ENCODE measurements at regions not wholly inside any gene's neighbourhood (a gene's known extent, or its start where the extent isn't known, plus 50 kb on each side); places are given as distances from the start of the nearest gene placed in this dataset.
"Not testable (repeated sequence)": the region's sequence is repeated elsewhere in the genome, so short reads cannot be mapped to it uniquely, and the experiment has no call there.

DNA sequence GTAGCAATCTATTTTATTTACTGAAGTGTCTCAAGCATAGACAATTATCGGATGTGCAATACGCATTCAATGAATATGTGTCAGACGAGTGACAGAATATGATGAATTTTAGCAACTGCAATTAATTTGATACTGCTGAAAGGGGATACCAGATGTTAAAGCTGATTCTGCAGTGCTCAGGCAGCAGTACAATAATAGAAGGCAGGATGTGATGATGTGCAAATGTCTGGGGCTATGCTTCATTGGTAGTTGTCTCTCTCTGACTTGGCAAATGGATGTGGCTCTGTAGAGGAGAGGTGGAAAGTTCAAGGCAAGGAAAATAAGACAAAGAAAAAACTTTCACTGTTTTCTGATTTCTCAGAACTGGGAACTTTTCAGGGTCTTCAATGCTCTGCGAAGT lies 721.2 kb downstream of the CDH18 start:
- no peak for DNase-seq

DNA sequence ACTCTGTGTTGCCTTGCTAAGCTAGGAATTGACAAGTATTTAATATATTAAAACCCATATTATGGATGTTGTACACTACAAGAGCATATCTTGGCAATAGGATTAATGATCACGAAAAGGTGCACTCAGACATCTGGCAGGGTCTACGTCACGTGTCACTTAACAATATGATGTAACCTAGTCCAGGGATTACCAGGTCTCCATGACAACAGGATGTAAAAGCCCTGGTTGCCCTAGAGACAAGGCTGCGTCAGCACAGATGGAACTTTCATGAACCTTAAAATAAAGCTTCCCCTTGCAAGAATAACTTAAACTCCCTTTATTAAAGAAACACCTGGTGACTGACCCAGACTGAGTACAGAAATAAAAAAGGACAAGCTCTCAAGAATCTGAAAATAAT lies 717.8 kb downstream of the CDH18 start:
- DNase-seq = no peak

DNA sequence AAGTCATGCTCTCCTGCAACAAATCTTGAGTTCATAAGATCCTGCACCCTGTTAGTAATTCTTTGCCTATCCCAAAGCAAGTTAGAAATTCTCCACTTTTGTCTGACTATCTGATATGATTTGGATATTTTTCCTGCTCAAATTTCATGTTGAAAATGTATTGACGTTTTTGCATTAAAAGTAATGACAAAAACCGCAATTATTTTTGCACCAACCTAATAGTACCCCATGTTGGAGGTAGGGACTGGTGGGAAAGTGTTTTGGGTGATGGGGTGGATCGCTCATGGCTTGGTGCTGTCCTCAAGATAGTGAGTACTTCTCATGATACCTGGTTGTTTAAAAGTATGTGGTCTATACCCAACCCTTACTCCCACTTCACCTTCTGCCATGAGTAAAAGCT lies 713.4 kb downstream of the CDH18 start:
- DNase-seq = no peak

DNA sequence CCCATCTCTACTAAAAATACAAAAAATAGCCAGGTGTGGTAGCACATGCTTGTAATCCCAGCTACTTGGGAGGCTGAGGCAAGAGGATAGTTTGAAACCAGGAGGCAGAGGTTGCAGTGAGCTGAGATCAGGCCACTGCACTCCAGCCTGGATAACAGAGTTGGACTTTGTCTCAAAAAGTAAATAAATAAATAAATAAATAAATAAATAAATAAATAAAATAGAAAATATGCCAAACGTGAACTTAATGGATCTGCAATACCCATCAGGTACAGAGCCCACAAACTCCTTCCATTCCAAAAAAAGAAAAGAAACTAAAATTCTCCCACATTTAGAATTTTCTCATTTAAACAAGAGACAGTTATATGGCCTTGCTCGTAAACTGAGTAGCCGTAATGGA lies 702.7 kb downstream of the CDH18 start:
- DNase-seq = no peak

DNA sequence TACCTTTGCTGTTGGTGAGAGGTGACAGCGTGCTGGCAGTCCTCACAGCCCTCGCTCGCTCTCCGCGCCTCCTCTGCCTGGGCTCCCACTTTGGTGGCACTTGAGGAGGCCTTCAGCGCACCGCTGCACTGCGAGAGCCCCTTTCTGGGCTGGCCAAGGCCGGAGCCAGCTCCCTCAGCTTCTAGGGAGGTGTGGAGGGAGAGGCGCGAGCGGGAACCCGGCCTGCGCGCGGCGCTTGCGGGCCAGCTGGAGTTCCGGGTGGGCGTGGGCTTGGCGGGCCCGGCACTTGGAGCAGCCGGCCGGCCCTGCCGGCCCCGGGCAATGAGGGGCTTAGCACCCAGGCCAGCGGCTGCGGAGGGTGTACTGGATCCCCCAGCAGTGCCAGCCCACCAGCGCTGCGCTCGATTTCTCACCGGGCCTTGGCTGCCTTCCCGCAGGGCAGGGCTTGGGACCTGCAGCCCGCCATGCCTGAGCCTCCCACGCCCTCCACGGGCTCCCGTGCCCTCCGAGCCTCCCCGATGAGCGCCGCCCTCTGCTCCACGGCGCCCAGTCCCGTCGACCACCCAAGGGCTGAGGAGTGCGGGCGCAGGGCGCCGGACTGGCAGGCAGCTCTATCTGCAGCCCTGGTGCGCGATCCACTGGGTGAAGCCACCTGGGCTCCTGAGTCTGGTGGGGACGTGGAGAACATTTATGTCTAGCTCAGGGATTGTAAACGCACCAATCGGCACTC lies 700.3 kb downstream of the CDH18 start:
- not testable (repeated sequence) for DNase-seq

DNA sequence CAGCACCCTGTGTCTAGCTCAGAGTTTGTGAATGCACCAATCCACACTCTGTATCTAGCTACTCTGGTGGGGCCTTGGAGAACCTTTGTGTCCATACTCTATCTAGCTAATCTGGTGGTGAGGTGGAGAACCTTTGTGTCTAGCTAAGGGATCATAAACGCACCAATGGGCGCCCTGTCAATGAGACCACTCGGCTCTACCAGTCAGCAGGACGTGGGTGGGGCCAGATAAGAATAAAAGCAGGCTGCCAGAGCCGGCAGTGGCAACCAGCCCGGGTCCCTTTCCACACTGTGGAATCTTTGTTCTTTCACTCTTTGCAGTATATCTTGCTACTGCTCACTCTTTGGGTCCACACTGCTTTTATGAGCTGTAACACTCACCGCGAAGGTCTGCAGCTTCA lies 699.7 kb downstream of the CDH18 start:
- not testable (repeated sequence) for DNase-seq

DNA sequence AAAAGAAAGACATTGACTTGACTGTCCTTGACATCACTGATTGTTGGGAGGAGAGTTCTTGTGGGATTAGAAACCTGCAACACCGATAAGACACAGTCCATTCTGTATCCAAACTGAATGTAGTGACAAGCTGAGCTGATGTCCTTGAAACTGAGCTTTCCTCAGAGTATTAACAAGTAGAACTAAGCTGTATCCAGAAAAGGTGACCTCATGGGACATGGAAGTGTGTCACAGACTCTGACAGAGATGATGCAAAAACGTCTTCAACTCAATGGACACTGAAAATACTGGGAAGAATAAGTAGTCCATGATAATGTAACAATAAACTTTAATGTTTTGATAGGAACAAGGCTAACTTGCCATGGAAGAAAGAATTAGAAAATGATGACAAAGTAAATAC lies 690.1 kb downstream of the CDH18 start:
- no peak for DNase-seq

DNA sequence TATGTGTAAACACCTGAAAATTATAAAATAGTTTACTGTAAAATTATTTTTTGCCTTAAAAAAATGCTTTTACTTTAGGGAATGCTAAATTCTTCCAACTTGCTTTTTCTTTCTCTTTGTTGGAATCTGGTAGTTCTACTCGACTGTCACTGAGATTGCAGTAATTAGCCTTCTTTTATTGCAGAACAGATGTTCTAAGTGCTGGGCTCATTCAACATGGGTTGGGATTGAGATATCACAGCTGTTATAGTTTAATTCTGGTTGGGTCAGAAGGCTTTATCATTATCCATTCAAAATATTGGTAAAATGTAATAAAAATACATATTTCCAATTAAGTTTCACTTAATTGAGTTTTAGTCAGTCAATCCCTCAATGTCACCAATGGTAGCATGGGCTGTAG lies 686.7 kb downstream of the CDH18 start:
- no peak for DNase-seq

DNA sequence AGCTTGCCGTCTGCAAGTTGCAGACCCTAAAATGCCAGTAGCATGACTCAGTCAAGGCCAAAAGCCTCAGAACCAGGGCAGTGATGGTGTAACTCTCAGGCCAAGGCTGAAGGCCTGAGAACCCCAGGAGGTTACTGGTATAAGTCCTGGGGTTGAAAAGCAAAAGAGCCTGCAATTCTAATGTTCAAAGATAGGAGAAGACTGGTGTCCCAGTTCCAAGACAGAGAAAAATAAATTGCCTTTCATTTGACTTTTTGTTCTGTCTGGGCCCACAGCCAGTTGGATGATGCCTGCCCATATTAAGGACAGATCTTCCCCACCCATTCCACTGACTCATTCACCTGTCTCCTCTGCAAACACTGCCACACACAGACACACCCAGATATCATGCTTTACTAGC lies 673.2 kb downstream of the CDH18 start:
- no peak for DNase-seq

DNA sequence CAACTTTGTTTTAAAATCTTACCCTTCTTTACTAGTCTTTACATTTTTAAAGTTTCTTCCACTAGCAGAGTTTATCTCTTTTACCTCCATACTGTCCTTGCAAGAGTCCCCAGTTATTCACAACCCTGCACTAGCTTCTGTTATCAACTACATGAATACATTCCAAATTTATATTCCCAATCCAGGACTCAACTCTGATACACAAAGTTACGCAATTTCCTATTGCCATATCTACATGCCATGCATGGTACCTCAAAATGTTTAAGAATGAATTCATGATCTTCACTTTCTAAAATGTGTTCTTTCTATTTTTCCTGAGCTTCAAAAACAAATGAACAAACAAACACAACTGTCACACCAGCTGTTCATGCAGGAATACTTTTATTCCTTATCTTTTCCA lies 668.7 kb downstream of the CDH18 start:
- DNase-seq = no peak

DNA sequence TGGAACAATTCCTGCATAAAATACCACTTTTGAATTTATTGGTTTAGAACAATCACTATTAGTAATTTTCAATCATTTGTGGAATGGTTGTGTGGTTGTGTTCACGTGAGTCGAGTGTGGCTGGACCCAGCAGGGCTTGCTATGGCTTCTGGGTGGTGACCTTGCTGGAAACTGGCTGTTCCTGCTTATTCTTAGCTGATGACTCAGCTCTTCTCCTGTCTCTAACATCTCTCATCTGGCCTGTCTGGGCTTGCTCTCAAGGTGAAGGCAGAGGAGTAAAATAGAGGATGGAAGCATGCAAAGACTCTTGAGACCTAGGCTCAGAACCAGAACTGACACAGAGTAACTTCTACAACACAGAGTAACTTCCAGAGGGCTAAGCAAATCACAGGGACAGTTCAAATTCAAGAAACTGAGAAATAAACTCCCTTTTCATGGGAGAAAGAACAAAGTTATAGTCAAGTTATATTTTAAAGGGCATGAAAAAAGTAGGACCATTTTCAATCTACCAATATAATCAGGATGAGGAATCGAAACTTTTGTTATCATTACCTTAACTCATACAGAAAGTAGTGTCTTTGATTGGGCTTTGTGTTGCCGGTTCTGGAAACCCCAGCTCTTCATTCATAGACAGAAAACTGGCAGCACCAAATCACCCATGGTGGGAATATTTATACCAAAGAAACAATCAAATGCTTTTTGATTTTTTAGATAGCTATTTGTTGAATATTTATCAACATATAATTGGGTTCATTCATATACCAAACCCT lies 665.1 kb downstream of the CDH18 start:
- DNase-seq = no peak

DNA sequence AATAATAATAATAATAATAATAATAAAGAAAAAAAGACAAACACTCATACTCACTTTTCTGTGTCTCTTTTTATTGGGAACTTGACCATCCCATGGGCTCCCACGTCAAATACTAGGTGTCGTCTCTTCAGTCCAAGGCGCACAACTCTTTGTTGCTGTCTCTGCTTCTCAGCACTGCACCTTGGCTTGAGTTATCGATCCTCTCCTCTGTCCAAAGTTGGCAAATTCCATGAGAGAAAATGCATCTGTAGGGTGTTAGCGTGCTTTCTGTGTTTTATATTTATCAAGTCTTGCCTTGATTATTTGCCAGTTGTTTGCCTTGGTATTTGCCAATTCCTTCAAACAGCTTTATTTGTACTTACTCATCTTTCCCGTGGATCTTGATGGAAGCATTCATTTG lies 653.7 kb downstream of the CDH18 start:
- DNase-seq = no peak

DNA sequence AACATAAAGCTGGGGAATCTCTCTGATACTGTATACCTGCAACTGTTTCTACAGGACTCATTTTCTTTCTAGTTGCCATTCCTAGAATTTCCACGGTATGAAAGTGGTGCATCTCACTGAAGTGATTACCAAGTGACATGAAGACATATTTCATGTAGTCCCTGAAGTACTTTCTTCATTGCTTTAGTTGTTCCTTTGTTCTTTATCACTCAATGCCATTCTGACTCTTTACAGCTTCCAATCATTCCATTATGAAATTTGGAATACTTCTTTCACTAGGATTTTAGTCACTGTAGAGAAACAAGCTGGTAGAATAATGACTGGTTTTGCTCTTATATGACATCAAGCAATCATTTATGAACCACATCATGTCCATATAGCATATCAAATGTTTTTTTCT lies 645.1 kb downstream of the CDH18 start:
- no peak for DNase-seq

DNA sequence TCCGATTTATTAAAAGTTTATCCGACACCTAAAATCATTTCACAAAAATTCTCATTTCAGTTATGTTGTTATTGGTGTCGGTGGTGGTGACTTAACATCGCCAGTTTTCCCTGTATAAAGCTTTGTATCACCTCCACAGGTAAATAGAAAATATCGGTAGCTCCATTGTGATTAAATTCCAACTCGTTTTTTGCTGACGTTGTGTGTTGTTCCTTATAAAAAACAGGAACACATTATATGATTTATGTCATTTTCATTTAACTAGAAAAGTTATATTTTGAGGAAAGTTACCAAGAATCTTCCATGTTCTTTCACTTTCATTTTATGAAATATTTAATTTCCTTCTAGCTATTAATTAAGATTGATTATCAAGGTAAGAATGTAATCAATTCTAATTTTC lies 635.9 kb downstream of the CDH18 start:
- DNase-seq = no peak

DNA sequence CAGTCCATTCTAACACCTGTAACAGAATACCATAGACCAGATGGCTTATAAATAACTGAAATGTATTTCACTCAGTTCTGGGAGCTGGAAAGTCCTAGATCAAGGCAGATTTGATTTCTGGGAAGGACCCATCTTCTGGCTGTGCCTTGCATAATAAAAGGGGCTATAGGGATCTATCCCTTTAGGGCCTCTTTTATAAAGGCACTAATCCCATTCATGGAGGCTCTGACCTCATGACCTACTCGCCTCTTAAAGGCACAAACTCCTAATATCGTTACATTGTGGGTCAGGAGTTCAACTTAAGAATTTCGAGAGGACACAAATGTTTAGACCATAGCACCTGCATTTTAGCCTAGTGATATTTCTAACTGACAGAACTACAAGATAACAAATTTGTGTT lies 619.0 kb downstream of the CDH18 start:
- DNase-seq = no peak

DNA sequence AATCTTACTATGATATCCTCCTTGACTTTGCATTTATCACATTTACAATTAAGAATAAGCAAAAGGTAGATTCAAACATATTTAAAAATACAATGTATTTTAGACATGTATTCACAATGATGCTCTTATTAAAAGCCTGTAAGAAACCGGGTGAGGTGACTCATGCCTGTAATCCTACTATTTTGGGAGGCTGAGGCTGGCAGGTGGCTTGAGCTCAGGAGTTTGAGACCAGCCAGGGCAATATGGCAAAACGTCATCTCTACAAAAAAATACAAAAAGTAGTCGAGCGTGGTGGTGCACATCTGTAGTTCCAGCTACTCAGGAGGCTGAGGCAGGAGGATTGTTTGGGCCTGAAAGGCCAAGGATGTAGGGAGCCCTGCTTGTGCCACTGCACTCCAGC lies 618.4 kb downstream of the CDH18 start:
- DNase-seq = no peak

DNA sequence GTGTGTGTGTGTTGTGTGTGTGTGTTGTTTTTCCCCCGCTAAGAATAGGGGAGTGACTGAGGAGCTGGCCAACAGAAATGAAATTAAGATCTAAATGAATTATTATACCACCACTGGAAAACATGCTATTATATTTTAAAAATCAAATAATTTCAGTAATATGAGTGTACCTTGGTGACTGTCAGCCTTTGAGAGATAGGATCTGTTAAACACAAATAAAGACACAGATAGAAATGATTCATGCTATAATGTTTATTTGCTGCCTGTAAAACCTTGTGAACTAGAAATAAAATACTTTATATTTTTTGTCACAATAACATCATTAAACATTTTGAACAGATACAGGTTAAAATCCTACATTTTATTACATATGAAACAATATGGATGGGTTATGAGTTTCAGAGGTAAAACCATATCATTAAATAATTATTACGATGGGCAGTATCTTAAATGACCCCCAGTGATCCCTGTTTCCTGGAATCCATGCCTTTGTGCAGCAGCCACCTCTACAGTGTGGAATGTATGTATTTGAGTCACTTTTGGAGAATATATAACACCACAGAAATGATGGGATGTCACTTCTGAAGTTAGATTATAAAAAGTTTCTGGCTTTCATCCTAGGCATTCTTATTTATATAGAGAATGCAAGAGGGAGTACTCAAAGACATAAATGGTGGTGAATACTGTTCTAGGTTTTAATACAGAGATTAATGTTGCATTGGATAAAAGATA lies 617.2 kb downstream of the CDH18 start:
- DNase-seq = no peak

DNA sequence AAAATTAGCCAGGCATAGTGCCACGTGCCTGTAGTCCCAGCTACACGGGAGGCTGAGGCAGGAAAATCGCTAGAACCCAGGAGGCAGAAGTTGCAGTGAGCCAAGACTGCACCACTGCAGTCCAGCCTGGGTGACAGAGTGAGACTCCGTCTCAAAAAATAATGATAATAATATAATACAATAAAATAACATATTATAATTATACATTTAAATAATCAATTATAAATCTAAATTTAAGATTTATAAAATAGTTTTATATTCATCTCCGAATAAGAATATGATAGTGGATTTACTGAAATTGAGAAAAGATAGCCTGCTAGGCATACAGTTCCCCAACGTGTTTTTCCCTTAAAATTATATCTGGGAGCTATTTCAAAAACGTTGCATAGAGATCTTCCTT lies 599.6 kb downstream of the CDH18 start:
- DNase-seq = no peak

DNA sequence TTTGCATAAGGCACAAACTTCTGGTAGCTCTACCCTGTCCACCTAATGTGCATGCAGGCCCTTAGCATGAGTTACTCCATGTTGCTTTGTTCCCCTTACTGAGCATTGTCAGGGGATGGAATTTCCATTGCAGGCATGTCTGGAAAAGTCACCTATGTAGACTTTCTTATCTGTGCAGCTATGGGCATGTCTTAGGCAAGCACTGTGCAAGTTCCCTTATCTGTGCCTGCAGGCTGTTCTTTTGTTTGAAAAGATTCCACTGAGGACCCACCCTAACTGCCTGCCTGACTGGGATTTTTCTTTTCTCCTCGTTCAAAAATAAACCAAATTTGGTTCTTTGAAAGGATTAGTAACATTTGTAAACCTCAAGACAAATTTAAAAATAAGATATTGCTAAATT lies 587.0 kb downstream of the CDH18 start:
- DNase-seq = no peak

DNA sequence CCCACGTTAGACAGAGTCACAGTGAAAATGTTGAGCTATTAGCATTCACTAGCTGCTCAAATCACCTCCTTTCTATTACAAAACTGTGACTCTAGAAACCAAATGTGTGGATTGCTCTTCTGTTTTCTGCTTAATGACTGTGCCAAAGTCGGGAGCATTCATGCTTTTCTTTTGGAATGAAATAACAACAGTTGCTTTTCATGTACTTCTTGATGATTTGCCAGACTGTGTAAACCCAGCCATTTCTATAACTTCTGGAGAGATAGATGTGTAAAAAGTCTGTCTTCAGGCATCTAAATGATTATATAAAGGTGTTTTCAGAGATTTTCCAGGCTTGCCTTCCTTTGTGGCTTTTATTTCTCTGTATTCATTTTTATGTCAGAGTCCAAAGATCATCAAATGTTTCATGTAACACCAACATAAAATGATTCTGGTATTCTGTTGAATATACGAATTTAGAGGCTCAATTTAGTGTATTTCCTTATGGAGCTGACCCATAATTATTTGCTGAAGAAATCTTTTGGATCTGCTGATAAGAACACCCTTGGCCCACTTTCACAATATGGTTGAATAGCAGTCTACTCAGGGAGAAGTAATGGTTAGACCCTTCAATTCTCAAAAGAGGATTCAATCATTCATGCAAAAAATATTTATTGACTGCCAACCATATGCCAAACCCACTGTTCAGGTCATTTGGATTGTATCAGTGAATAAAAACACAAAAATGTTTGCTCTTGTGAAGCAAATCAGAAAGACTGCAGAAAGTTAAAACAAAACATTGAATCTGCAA lies 581.2 kb downstream of the CDH18 start:
- no peak for DNase-seq

DNA sequence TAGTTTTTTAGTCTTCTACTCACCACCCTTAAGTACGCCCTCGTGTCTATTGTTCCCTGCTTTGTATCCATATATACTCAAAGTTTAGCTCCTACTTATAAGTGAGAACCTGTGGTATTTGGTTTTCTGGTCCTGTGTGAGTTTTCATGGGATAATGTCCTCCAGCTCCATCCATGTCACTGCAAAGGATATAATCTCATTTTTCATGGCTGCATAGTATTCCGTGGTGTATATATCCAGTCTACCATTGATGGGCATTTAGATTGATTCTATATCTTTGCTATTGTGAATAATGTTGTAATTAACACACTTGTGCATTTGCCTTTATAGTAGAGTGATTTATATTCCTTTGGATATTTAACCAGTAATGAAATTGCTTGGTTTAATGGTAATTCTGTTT lies 579.9 kb downstream of the CDH18 start:
- DNase-seq = no peak

DNA sequence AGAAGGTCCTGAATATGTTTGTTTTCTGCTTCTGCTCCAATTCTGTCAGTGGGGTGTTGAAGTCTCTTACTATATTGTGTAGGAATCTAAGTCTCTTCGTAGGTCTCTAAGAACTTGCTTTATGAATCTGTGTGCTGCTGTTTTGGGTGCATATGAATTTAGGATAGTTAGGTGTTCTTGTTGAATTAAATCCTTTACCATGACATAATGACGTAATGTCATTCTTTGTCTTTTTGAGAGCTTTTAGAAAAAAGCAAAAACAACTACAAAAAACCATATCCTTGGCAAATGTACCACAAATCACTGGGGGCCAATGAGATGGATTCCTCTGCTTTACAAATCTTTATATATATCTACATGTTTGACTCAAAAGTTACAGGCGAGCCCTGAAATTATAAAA lies 576.1 kb downstream of the CDH18 start:
- DNase-seq = no peak

Data from stimulated activated CD4-positive, alpha-beta T cell treated with anti-CD3 and anti-CD28 coated beads, Interleukin-15, amount 100 ng/mL, for 24 hours (primary cell).